HepG2 (cell line): ENCODE measurements at regions not wholly inside any gene's neighbourhood (a gene's known extent, or its start where the extent isn't known, plus 50 kb on each side); places are given as distances from the start of the nearest gene placed in this dataset.

Experiments used
- ATAC-seq: fragments of 200-7000 bp; cut with Tn5 transposase; 3 replicates; pipeline ENCODE4 v1.9.1; 2020; ENCODE audit warnings: mild to moderate bottlenecking, moderate library complexity
- BruUV-seq: library from RNA; stranded (reverse); fragments of 400-500 nt; replicated peaks from 2 replicates; lab custom pipeline; 2021; lab: Mats Ljungman, UMichigan
- CTCF ChIA-PET: fragments of 300-600 bp; formaldehyde crosslinking; extraction: SDS; loops from one replicate; lab custom pipeline; 2021; ENCODE audit warnings: low total read pairs, inconsistent platforms, low intra/inter-chr PET ratio; lab: Yijun Ruan, JAX
- POLR2A ChIA-PET: fragments of 350-600 bp; sonication (Branson Sonifier 250); formaldehyde crosslinking; loops from one replicate; lab custom pipeline; 2020; ENCODE audit warnings: antibody characterized with exemption, inconsistent platforms; lab: Yijun Ruan, JAX
- DNase-seq: peaks from one replicate; pipeline ENCODE4 v3.0.0-alpha.2; 2015; ENCODE audit warnings: low spot score
- FAIRE-seq: peaks from 3 replicates; lab custom pipeline; 2011; peaks lifted over from hg19 to GRCh38; lab: Jason Lieb, UNC
- H2AFZ ChIP-seq: one replicate; pipeline ENCODE4 v1.6.1; 2011; ENCODE audit warnings: low read length, inconsistent platforms
- H3K27ac ChIP-seq: fragments of 300-600 bp; 3 replicates; pipeline ENCODE4 v1.8.0; 2011; ENCODE audit warnings: mixed run types, mild to moderate bottlenecking, mixed read lengths, low read length, inconsistent platforms; ENCODE audit not compliant: insufficient read depth; ENCODE audit errors: extremely low read length
- H3K27me3 ChIP-seq, 2 experiments: fragments of 200-600 bp in 1 of 2; 2 replicates in 1 of 2; 3 replicates in 1 of 2; pipeline versions ENCODE4 v1.6.0 to v1.8.0; 2011; ENCODE audit warnings: low read length in 2 of 2, mild to moderate bottlenecking in 2 of 2, moderate library complexity in 2 of 2, inconsistent platforms in 1 of 2; ENCODE audit not compliant: insufficient read depth in 2 of 2, control insufficient read depth in 1 of 2
- H3K36me3 ChIP-seq, 2 experiments: fragments of 200-600 bp in 1 of 2; replicated peaks in 1 of 2; 2 replicates in 1 of 2; 3 replicates in 1 of 2; pipeline versions ENCODE4 v1.5.1 to v1.8.0; 2011; ENCODE audit warnings: low read length in 2 of 2, inconsistent platforms in 1 of 2; ENCODE audit not compliant: insufficient read depth in 2 of 2, control insufficient read depth in 1 of 2
- H3K4me1 ChIP-seq: 2 replicates; pipeline ENCODE4 v1.5.1; 2012; ENCODE audit warnings: low read length, inconsistent platforms; ENCODE audit not compliant: insufficient read depth
- H3K4me2 ChIP-seq: 2 replicates; pipeline ENCODE4 v1.6.0; 2011; ENCODE audit warnings: low read depth, low read length, inconsistent platforms
- H3K4me3 ChIP-seq, 3 experiments: fragments of 200-600 bp in 1 of 3; sonication (generic), shearing (Covaris generic) in 1 of 3; replicated peaks in 1 of 3; 2 replicates each; pipeline ENCODE4 v1.5.1; 2011 to 2016; ENCODE audit warnings: low read length in 3 of 3, inconsistent platforms in 2 of 3, low read depth in 2 of 3, mild to moderate bottlenecking in 2 of 3, control low read depth in 1 of 3, mixed read lengths in 1 of 3; ENCODE audit not compliant: insufficient read depth in 1 of 3
- H3K79me2 ChIP-seq: one replicate; pipeline ENCODE4 v1.6.1; 2011; ENCODE audit warnings: low read length, inconsistent platforms; ENCODE audit not compliant: insufficient read depth
- H3K9ac ChIP-seq: 2 replicates; pipeline ENCODE4 v1.6.0; 2011; ENCODE audit warnings: mild to moderate bottlenecking, low read depth, low read length, inconsistent platforms; ENCODE audit not compliant: insufficient read depth
- H3K9me3 ChIP-seq: 2 replicates; pipeline ENCODE4 v1.5.1; 2012; ENCODE audit warnings: mild to moderate bottlenecking, low read length
- H4K20me1 ChIP-seq: 2 replicates; pipeline ENCODE4 v1.6.0; 2011; ENCODE audit warnings: inconsistent platforms, mild to moderate bottlenecking, low read length, moderate library complexity; ENCODE audit not compliant: insufficient read depth
- CEBPB ChIP-seq: IDR thresholded peaks from 2 replicates; pipeline ENCODE4 v1.6.1; 2011; ENCODE audit warnings: low read depth, low read length, improper control_type of control experiment, borderline replicate concordance
- CEBPZ ChIP-seq: IDR thresholded peaks from 2 replicates; pipeline ENCODE4 v1.6.1; 2012; ENCODE audit warnings: low read length, improper control_type of control experiment
- CENPT ChIP-seq: sonication (generic); formaldehyde crosslinking; IDR thresholded peaks from 2 replicates; pipeline ENCODE4 v1.8.0; 2022; ENCODE audit warnings: low read depth, mild to moderate bottlenecking, moderate library complexity, missing genetic modification reagents
- FOXC1 ChIP-seq: sonication (generic); formaldehyde crosslinking; IDR thresholded peaks from 2 replicates; pipeline ENCODE4 v1.8.0; 2022; ENCODE audit warnings: mild to moderate bottlenecking, missing genetic modification reagents, borderline replicate concordance
- FOXM1 ChIP-seq: sonication (generic); formaldehyde crosslinking; IDR thresholded peaks from 2 replicates; pipeline ENCODE4 v1.5.0; 2020; ENCODE audit warnings: missing genetic modification reagents
- FUBP1 ChIP-seq: sonication (generic); formaldehyde crosslinking; IDR thresholded peaks from 2 replicates; pipeline ENCODE4 v1.5.1; 2020; ENCODE audit warnings: missing genetic modification reagents, mild to moderate bottlenecking, borderline replicate concordance
- HDAC6 ChIP-seq: fragments of 200-600 bp; sonication (generic); IDR thresholded peaks from 2 replicates; pipeline ENCODE4 v1.7.0; 2017; ENCODE audit warnings: mild to moderate bottlenecking, antibody characterized with exemption, low read length, low read depth
- HMGXB3 ChIP-seq: sonication (generic); formaldehyde crosslinking; IDR thresholded peaks from 2 replicates; pipeline ENCODE4 v1.4.0; 2020; ENCODE audit warnings: missing genetic modification reagents, borderline replicate concordance
- NFE2 ChIP-seq: sonication (generic); formaldehyde crosslinking; IDR thresholded peaks from 2 replicates; pipeline ENCODE4 v1.4.0; 2020; ENCODE audit warnings: missing genetic modification reagents
- NR2C2 ChIP-seq: sonication (generic); formaldehyde crosslinking; IDR thresholded peaks from 2 replicates; pipeline ENCODE4 v1.4.0; 2020; ENCODE audit warnings: missing genetic modification reagents, mild to moderate bottlenecking, moderate library complexity, borderline replicate concordance
- PAWR ChIP-seq: sonication (generic); formaldehyde crosslinking; IDR thresholded peaks from 2 replicates; pipeline ENCODE4 v1.4.0; 2020; ENCODE audit warnings: missing genetic modification reagents, mild to moderate bottlenecking, borderline replicate concordance
- ZNF414 ChIP-seq: sonication (generic); formaldehyde crosslinking; IDR thresholded peaks from 2 replicates; pipeline ENCODE4 v1.5.0; 2020; ENCODE audit warnings: missing genetic modification reagents
- ZNF737 ChIP-seq: sonication (generic); formaldehyde crosslinking; IDR thresholded peaks from 2 replicates; pipeline ENCODE4 v1.5.0; 2020; ENCODE audit warnings: missing genetic modification reagents, mild to moderate bottlenecking, borderline replicate concordance
- WGBS: methylation state at CpG from one replicate; pipeline ENCODE4 v1.1.6; 2017; ENCODE audit warnings: low lambda C conversion rate; 5-methylcytosine and 5-hydroxymethylcytosine counted together
- in situ Hi-C: cut with HindIII; loops from 2 replicates; pipeline ENCODE4 v1.10.0; 2017; ENCODE audit warnings: low pct_unique_long_range_greater_than_20kb; ENCODE audit not compliant: extremely low pct_ligation_motif_present
- intact Hi-C: fragments of 100-400 bp; cut with micrococcal nuclease; formaldehyde crosslinking; loops from one replicate; pipeline ENCODE4 v1.10.0; 2022; ENCODE audit not compliant: unreplicated experiment

GRCh38 chr11:33956611-33957010 is 64.7 kb upstream of the LMO2 start (continued):
- TF ChIP-seq HMGXB3 (CRISPR knock-in tag): no peak
- TF ChIP-seq CEBPZ: no peak
- TF ChIP-seq, all 625 proteins: peak for 0

GRCh38 chr11:33953289-33953688 is 61.4 kb upstream of the LMO2 start:
- ChIA-PET CTCF (no interaction called here), POLR2A (no interaction called here)
- Histone ChIP-seq H4K20me1 (no peaks in the 10 kb centered on the region), H2AFZ (no peak overlapping the region), H3K36me3 (no peaks in the 10 kb centered on the region), H3K27ac (no peak overlapping the region), H3K4me2 (no peak overlapping the region), H3K4me3 (no peak overlapping the region), H3K27me3 (peaks cover 4 to 16% of the 10 kb centered on the region in 2 experiments; a peak in 4 of 5 replicates), H3K4me1 (no peaks in the 10 kb centered on the region), H3K79me2 (no peaks in the 10 kb centered on the region), H3K9ac (no peak overlapping the region), H3K9me3 (no peaks in the 10 kb centered on the region)
- intact Hi-C loops (no loop called here), in situ Hi-C loops (no loop called here)
- no peak for DNase-seq
- 20% methylated on average over 5 of the region's 5 CpGs for WGBS
- no TSS peak for BruUV-seq
- ATAC-seq: no peak
- no peak for FAIRE-seq
- TF ChIP-seq HDAC6: no peak
- TF ChIP-seq FUBP1 (CRISPR knock-in tag): no peak
- no peak for TF ChIP-seq ZNF414 (CRISPR knock-in tag)
- TF ChIP-seq FOXC1 (CRISPR knock-in tag): no peak
- no peak for TF ChIP-seq PAWR (CRISPR knock-in tag)
- TF ChIP-seq NR2C2 (CRISPR knock-in tag): no peak
- no peak for TF ChIP-seq CENPT
- no peak for TF ChIP-seq ZNF737 (CRISPR knock-in tag)
- TF ChIP-seq FOXM1: no peak
- no peak for TF ChIP-seq CEBPB
- TF ChIP-seq NFE2 (CRISPR knock-in tag): no peak
